H9 (cell line): ENCODE measurements at regions not wholly inside any gene's neighbourhood (a gene's known extent, or its start where the extent isn't known, plus 50 kb on each side); places are given as distances from the start of the nearest gene placed in this dataset.
"Not testable (repeated sequence)": the region's sequence is repeated elsewhere in the genome, so short reads cannot be mapped to it uniquely, and the experiment has no call there.

Source experiments
- DNase-seq: peaks from one replicate; pipeline ENCODE4 v3.0.0-alpha.2; 2017
- H2AFZ ChIP-seq: one replicate; pipeline ENCODE4 v1.6.1; 2013; ENCODE audit warnings: mild to moderate bottlenecking, low read length, control low read depth, moderate library complexity
- H2AK5ac ChIP-seq: 2 replicates; pipeline ENCODE4 v1.6.1; 2013; ENCODE audit warnings: low read length, control low read depth, mixed read lengths; ENCODE audit not compliant: insufficient read length
- H2BK120ac ChIP-seq: one replicate; pipeline ENCODE4 v1.6.1; 2013; ENCODE audit warnings: low read depth, mild to moderate bottlenecking, low read length, control low read depth, inconsistent platforms; ENCODE audit not compliant: poor library complexity, severe bottlenecking
- H2BK12ac ChIP-seq: 2 replicates; pipeline ENCODE4 v1.6.1; 2013; ENCODE audit warnings: low read length, control low read depth, mixed read lengths, low read depth; ENCODE audit not compliant: insufficient read length
- H2BK15ac ChIP-seq: 2 replicates; pipeline ENCODE4 v1.6.1; 2013; ENCODE audit warnings: low read depth, low read length, control low read depth
- H2BK20ac ChIP-seq: one replicate; pipeline ENCODE4 v1.6.1; 2013; ENCODE audit warnings: low read depth, mild to moderate bottlenecking, low read length, control low read depth, inconsistent platforms; ENCODE audit not compliant: poor library complexity, severe bottlenecking
- H2BK5ac ChIP-seq: 2 replicates; pipeline ENCODE4 v1.6.1; 2013; ENCODE audit warnings: low read length, control low read depth, mixed read lengths; ENCODE audit not compliant: insufficient read length
- H3K14ac ChIP-seq: 2 replicates; pipeline ENCODE4 v1.6.1; 2013; ENCODE audit warnings: low read length, control low read depth; ENCODE audit not compliant: insufficient read depth
- H3K18ac ChIP-seq: 2 replicates; pipeline ENCODE4 v1.6.1; 2013; ENCODE audit warnings: low read depth, mild to moderate bottlenecking, mixed read lengths, low read length, control low read depth; ENCODE audit not compliant: insufficient read length
- H3K23ac ChIP-seq: 2 replicates; pipeline ENCODE4 v1.6.1; 2013; ENCODE audit warnings: low read length, control low read depth, mixed read lengths, low read depth; ENCODE audit not compliant: insufficient read length
- H3K23me2 ChIP-seq: 2 replicates; pipeline ENCODE4 v1.6.1; 2013; ENCODE audit warnings: low read depth, mild to moderate bottlenecking, mixed read lengths, low read length, control low read depth; ENCODE audit not compliant: insufficient read length, poor library complexity, severe bottlenecking
- H3K27ac ChIP-seq: 2 replicates; pipeline ENCODE4 v1.5.1; 2013; ENCODE audit warnings: low read length, control low read depth, mixed read lengths, low read depth; ENCODE audit not compliant: insufficient read length
- H3K27me3 ChIP-seq: 2 replicates; pipeline ENCODE4 v1.6.1; 2013; ENCODE audit warnings: low read length, control low read depth, inconsistent platforms; ENCODE audit not compliant: insufficient read depth
- H3K4ac ChIP-seq: 2 replicates; pipeline ENCODE4 v1.6.1; 2013; ENCODE audit warnings: low read depth, mild to moderate bottlenecking, control low read depth, inconsistent platforms, low read length, moderate library complexity
- H3K4me1 ChIP-seq: 2 replicates; pipeline ENCODE4 v1.6.1; 2013; ENCODE audit warnings: low read length, control low read depth, inconsistent platforms; ENCODE audit not compliant: insufficient read depth
- H3K4me2 ChIP-seq: 2 replicates; pipeline ENCODE4 v1.6.1; 2013; ENCODE audit warnings: low read length, control low read depth, mixed read lengths; ENCODE audit not compliant: insufficient read length, insufficient read depth
- H3K56ac ChIP-seq: 2 replicates; pipeline ENCODE4 v1.6.1; 2013; ENCODE audit warnings: low read depth, mild to moderate bottlenecking, mixed read lengths, low read length, control low read depth; ENCODE audit not compliant: insufficient read length
- H3K79me1 ChIP-seq: 2 replicates; pipeline ENCODE4 v1.6.1; 2013; ENCODE audit warnings: low read depth, mild to moderate bottlenecking, moderate library complexity, low read length, control low read depth, inconsistent platforms; ENCODE audit not compliant: insufficient read depth, poor library complexity, severe bottlenecking
- H3K79me2 ChIP-seq: 2 replicates; pipeline ENCODE4 v1.6.1; 2013; ENCODE audit warnings: low read length, control low read depth, inconsistent platforms; ENCODE audit not compliant: insufficient read depth
- H3K9ac ChIP-seq: 2 replicates; pipeline ENCODE4 v1.6.1; 2013; ENCODE audit warnings: low read length, control low read depth, mixed read lengths; ENCODE audit not compliant: insufficient read length; ENCODE audit errors: extremely low read depth
- H3K9me3 ChIP-seq: one replicate; pipeline ENCODE4 v1.6.1; 2013; ENCODE audit warnings: low read depth, low read length, inconsistent platforms; ENCODE audit not compliant: control insufficient read depth
- H3T11ph ChIP-seq: one replicate; pipeline ENCODE4 v1.6.1; 2013; ENCODE audit warnings: mild to moderate bottlenecking, low read length, control low read depth, inconsistent platforms
- H4K20me1 ChIP-seq: one replicate; pipeline ENCODE4 v1.6.1; 2013; ENCODE audit not compliant: control insufficient read depth, insufficient read length, insufficient read depth
- H4K5ac ChIP-seq: 2 replicates; pipeline ENCODE4 v1.6.1; 2013; ENCODE audit warnings: low read depth, mild to moderate bottlenecking, mixed read lengths, low read length, control low read depth; ENCODE audit not compliant: insufficient read length
- H4K8ac ChIP-seq: replicated peaks from 2 replicates; pipeline ENCODE4 v1.6.1; 2013; ENCODE audit warnings: low read length, control low read depth, mixed read lengths, low read depth; ENCODE audit not compliant: insufficient read length
- H4K91ac ChIP-seq: 2 replicates; pipeline ENCODE4 v1.6.1; 2013; ENCODE audit warnings: low read depth, mild to moderate bottlenecking, moderate library complexity, mixed read lengths, low read length, control low read depth; ENCODE audit not compliant: insufficient read length
- H3K27ac Mint-ChIP-seq, 3 experiments: 2 replicates in 2 of 3; 3 replicates in 1 of 3; pipeline ENCODE4 v1.8.0; 2020 to 2021; ENCODE audit warnings: mixed read lengths in 3 of 3, mild to moderate bottlenecking in 1 of 3, moderate library complexity in 1 of 3
- H3K27me3 Mint-ChIP-seq: 2 replicates; pipeline ENCODE4 v1.8.0; 2021; ENCODE audit warnings: low read depth, mild to moderate bottlenecking, moderate library complexity, mixed read lengths
- H3K36me3 Mint-ChIP-seq, 3 experiments: 2 replicates in 2 of 3; 3 replicates in 1 of 3; pipeline ENCODE4 v1.8.0; 2020 to 2021; ENCODE audit warnings: low read depth in 3 of 3, mixed read lengths in 3 of 3; ENCODE audit not compliant: insufficient read depth in 1 of 3
- H3K4me1 Mint-ChIP-seq, 2 experiments: 2 replicates each; pipeline ENCODE4 v1.8.0; 2020; ENCODE audit warnings: mixed read lengths in 2 of 2
- H3K4me3 Mint-ChIP-seq, 2 experiments: 2 replicates in 1 of 2; 3 replicates in 1 of 2; pipeline ENCODE4 v1.8.0; 2020 to 2021; ENCODE audit warnings: mild to moderate bottlenecking in 2 of 2, mixed read lengths in 2 of 2, moderate library complexity in 1 of 2
- H3K9me3 Mint-ChIP-seq, 2 experiments: 2 replicates in 1 of 2; 3 replicates in 1 of 2; pipeline ENCODE4 v1.8.0; 2020; ENCODE audit warnings: mild to moderate bottlenecking in 2 of 2, mixed read lengths in 2 of 2, moderate library complexity in 1 of 2
- WGBS: extraction: QIAGEN DNeasy Blood & Tissue Kit; methylation state at CpG from one replicate; pipeline ENCODE4 v1.1.7; 2013; ENCODE audit warnings: missing lambda C conversion rate, low lambda C conversion rate, mixed read lengths; ENCODE audit not compliant: insufficient read length; ENCODE audit errors: extremely low coverage; 5-methylcytosine and 5-hydroxymethylcytosine counted together
- TF ChIP-seq, protein P1 (sequence below): fragments of 200-600 bp; sonication (generic); conservative IDR thresholded peaks from 3 replicates; pipeline ENCODE4 v1.8.0; 2021; ENCODE audit warnings: antibody characterized with exemption, mild to moderate bottlenecking

DNA sequence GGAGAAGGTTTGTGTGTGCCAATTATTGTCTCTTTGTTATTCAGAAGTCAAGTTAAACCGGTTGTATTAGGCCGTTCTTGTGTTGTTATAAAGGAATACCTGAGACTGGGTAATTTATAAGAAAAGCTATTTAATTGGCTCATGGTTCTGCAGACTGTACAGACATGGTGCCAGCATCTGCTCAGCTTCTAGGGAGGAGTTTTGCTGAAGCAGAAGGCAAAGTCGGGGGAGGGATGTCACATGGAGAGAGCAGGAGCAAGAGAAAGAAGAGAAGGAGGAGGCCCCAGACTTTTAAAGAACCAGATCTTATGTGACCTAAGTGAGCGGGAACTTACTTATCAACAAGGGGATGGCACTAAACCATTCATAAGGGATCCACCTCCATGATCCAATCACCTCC lies 349.3 kb upstream of the PCDH18 start:
- Histone ChIP-seq H3K4me2 (no peak overlapping the region), H3K79me1 (no peaks in the 10 kb centered on the region), H3K4ac (no peak overlapping the region), H3K23ac (no peak overlapping the region), H2BK12ac (no peak overlapping the region), H2BK5ac (no peak overlapping the region), H4K8ac (no peak overlapping the region), H3K27me3 (no peaks in the 10 kb centered on the region), H3K14ac (no peak overlapping the region), H4K20me1 (no peaks in the 10 kb centered on the region), H3K27ac (no peak overlapping the region), H2BK15ac (no peak overlapping the region), H3T11ph (no peak overlapping the region), H2AK5ac (no peak overlapping the region), H2AFZ (no peak overlapping the region), H3K9ac (no peak overlapping the region), H3K4me1 (no peaks in the 10 kb centered on the region; the same call in 1 of the 2 replicates), H3K79me2 (no peaks in the 10 kb centered on the region), H2BK120ac (no peak overlapping the region), H3K23me2 (no peaks in the 10 kb centered on the region), H4K5ac (no peak overlapping the region), H3K56ac (no peak overlapping the region), H4K91ac (no peak overlapping the region), H3K9me3 (no peaks in the 10 kb centered on the region), H3K18ac (no peak overlapping the region), H2BK20ac (no peak overlapping the region)
- H3K27ac Mint-ChIP-seq = peak overlapping the region in 1 of 3 experiments; percentile 33; a peak in 1 of 7 replicates
- no peak overlapping the region for H3K4me3 Mint-ChIP-seq
- peaks cover 0 to 5% (median 3%) of the 10 kb centered on the region in 3 experiments; a peak in 4 of 7 replicates for H3K36me3 Mint-ChIP-seq
- no peaks in the 10 kb centered on the region for H3K27me3 Mint-ChIP-seq
- peaks cover 13 to 18% of the 10 kb centered on the region in 2 experiments for H3K4me1 Mint-ChIP-seq
- TF ChIP-seq, protein P1, sequence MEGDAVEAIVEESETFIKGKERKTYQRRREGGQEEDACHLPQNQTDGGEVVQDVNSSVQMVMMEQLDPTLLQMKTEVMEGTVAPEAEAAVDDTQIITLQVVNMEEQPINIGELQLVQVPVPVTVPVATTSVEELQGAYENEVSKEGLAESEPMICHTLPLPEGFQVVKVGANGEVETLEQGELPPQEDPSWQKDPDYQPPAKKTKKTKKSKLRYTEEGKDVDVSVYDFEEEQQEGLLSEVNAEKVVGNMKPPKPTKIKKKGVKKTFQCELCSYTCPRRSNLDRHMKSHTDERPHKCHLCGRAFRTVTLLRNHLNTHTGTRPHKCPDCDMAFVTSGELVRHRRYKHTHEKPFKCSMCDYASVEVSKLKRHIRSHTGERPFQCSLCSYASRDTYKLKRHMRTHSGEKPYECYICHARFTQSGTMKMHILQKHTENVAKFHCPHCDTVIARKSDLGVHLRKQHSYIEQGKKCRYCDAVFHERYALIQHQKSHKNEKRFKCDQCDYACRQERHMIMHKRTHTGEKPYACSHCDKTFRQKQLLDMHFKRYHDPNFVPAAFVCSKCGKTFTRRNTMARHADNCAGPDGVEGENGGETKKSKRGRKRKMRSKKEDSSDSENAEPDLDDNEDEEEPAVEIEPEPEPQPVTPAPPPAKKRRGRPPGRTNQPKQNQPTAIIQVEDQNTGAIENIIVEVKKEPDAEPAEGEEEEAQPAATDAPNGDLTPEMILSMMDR = no peak
- no peak for DNase-seq
- peaks cover 4 to 9% of the 10 kb centered on the region in 2 experiments; a peak in 4 of 5 replicates for H3K9me3 Mint-ChIP-seq
- WGBS = no CpG with 5 or more reads among the region's 4 CpGs

DNA sequence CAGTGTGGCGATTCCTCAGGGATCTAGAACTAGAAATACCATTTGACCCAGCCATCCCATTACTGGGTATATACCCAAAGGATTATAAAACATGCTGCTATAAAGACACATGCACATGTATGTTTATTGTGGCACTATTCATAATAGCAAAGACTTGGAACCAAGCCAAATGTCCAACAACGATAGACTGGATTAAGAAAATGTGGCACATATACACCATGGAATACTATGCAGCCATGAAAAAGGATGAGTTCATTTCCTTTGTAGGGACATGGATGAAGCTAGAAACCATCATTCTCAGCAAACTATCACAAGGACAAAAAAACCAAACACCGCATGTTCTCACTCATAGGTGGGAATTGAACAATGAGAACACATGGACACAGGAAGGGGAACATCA lies 335.8 kb upstream of the PCDH18 start:
- not testable (repeated sequence) for H2BK120ac ChIP-seq, H3K4ac ChIP-seq, H3K4me1 ChIP-seq, H3K56ac ChIP-seq, H3K4me1 Mint-ChIP-seq, H4K91ac ChIP-seq, H3K4me2 ChIP-seq, H3K14ac ChIP-seq, H2BK12ac ChIP-seq, H3K36me3 Mint-ChIP-seq, H3K27ac ChIP-seq, H2BK5ac ChIP-seq, H3K9me3 Mint-ChIP-seq, H3K23me2 ChIP-seq, H3K9me3 ChIP-seq, H2BK15ac ChIP-seq, H2BK20ac ChIP-seq, H3K79me2 ChIP-seq, H3T11ph ChIP-seq, H3K23ac ChIP-seq, H3K27ac Mint-ChIP-seq, H3K4me3 Mint-ChIP-seq, H2AFZ ChIP-seq, H4K20me1 ChIP-seq, H3K27me3 ChIP-seq, H4K8ac ChIP-seq, H3K9ac ChIP-seq, H4K5ac ChIP-seq, DNase-seq, H2AK5ac ChIP-seq, H3K27me3 Mint-ChIP-seq, H3K79me1 ChIP-seq, H3K18ac ChIP-seq
- WGBS = no CpG with 5 or more reads among the region's 3 CpGs
